ENCODE measurements at regions not wholly inside any gene's neighbourhood (a gene's known extent, or its start where the extent isn't known, plus 50 kb on each side); places are given as distances from the start of the nearest gene placed in this dataset.
A peak's percentile ranks its signal among the peaks of the same experiment; 100 is the strongest.
"Not testable (repeated sequence)": the region's sequence is repeated elsewhere in the genome, so short reads cannot be mapped to it uniquely, and the experiment has no call there.

GRCh38 chrY:10627116-10627515, 1099.4 kb downstream of the TSPY10 start:
- in situ Hi-C loops (cut with MboI; ENCODE audit: low sequenced_read_pairs in 4 of 4) (no loop called here), intact Hi-C loops (cut with DNase I; ENCODE audit: low total_unique reads) (no loop called here)
- H3K27ac ChIP-seq: no peak overlapping the region
- H3K27me3 ChIP-seq: no peaks in the 10 kb centered on the region
- no peak for DNase-seq
- no peak for TF ChIP-seq POLR2A (IDR thresholded peaks at IDR 0.05)
- TF ChIP-seq CTCF (IDR thresholded peaks at IDR 0.05 in 4 of 5, conservative IDR thresholded peaks at IDR 0.05 in 1 of 5): no peak
- no peaks in the 10 kb centered on the region for H3K4me1 ChIP-seq
- no peak for ATAC-seq
- H3K4me3 ChIP-seq: no peak overlapping the region
- no peaks in the 10 kb centered on the region for H3K9me3 ChIP-seq
- no peaks in the 10 kb centered on the region for H3K36me3 ChIP-seq

- not testable (repeated sequence) for ATAC-seq
Observed at GRCh38 chrY:10648813-10649212, 1121.1 kb downstream of the TSPY10 start.

GRCh38 chrY:10657120-10657519, 1129.4 kb downstream of the TSPY10 start:
- H3K4me1 ChIP-seq; H3K27me3 ChIP-seq; H3K36me3 ChIP-seq; H3K4me3 ChIP-seq; DNase-seq; intact Hi-C loops (cut with DNase I; ENCODE audit: low total_unique reads); ATAC-seq; in situ Hi-C loops (cut with MboI; ENCODE audit: low sequenced_read_pairs in 4 of 4); H3K27ac ChIP-seq; H3K9me3 ChIP-seq: not testable (repeated sequence)

More at GRCh38 chrY:10648813-10649212, 1121.1 kb downstream of the TSPY10 start:
- H3K4me1 ChIP-seq; intact Hi-C loops (cut with DNase I; ENCODE audit: low total_unique reads); H3K36me3 ChIP-seq; H3K27me3 ChIP-seq; H3K27ac ChIP-seq; H3K4me3 ChIP-seq; H3K9me3 ChIP-seq; in situ Hi-C loops (cut with MboI; ENCODE audit: low sequenced_read_pairs in 4 of 4); DNase-seq: not testable (repeated sequence)

- intact Hi-C loops (cut with DNase I; ENCODE audit: low total_unique reads) (no loop called here), in situ Hi-C loops (cut with MboI; ENCODE audit: low sequenced_read_pairs in 4 of 4) (no loop called here)
- no peak for TF ChIP-seq CTCF (IDR thresholded peaks at IDR 0.05 in 4 of 5, conservative IDR thresholded peaks at IDR 0.05 in 1 of 5)
- TF ChIP-seq POLR2A (IDR thresholded peaks at IDR 0.05): no peak
- Histone ChIP-seq H3K4me3 (no peak overlapping the region), H3K27me3 (no peaks in the 10 kb centered on the region), H3K27ac (no peak overlapping the region), H3K9me3 (no peaks in the 10 kb centered on the region), H3K36me3 (no peaks in the 10 kb centered on the region), H3K4me1 (no peaks in the 10 kb centered on the region)
- ATAC-seq (peak in 1 of 2 donors; percentile 84), DNase-seq (no peak)
Observed at GRCh38 chrY:10666785-10667184, 1139.1 kb downstream of the TSPY10 start.

- H3K36me3 ChIP-seq: no peaks in the 10 kb centered on the region
- H3K27me3 ChIP-seq: no peaks in the 10 kb centered on the region
- no peaks in the 10 kb centered on the region for H3K9me3 ChIP-seq
- in situ Hi-C loops (cut with MboI; ENCODE audit: low sequenced_read_pairs in 4 of 4): no loop called here
- TF ChIP-seq CTCF (IDR thresholded peaks at IDR 0.05 in 4 of 5, conservative IDR thresholded peaks at IDR 0.05 in 1 of 5) (no peak), POLR2A (IDR thresholded peaks at IDR 0.05) (no peak)
- H3K4me3 ChIP-seq: no peak overlapping the region
- DNase-seq: no peak
- no peak overlapping the region for H3K27ac ChIP-seq
- no peaks in the 10 kb centered on the region for H3K4me1 ChIP-seq
- no peak for ATAC-seq
- intact Hi-C loops (cut with DNase I; ENCODE audit: low total_unique reads): no loop called here
Observed at GRCh38 chrY:10686414-10686813, 1158.7 kb downstream of the TSPY10 start.
